Fibroblast of skin of left biceps (primary cell): ENCODE measurements at regions not wholly inside any gene's neighbourhood (a gene's known extent, or its start where the extent isn't known, plus 50 kb on each side); places are given as distances from the start of the nearest gene placed in this dataset.

Source experiments
- DNase-seq, 2 experiments: peaks; one replicate each; pipeline ENCODE4 v3.0.0-alpha.2; 2013; ENCODE audit warnings: low read depth in 2 of 2

GRCh38 chr12:92582893-92583292 lies 119.9 kb upstream of the PLEKHG7 start:
- DNase-seq = no peak

- no peak for DNase-seq
These were observed 120.3 kb upstream of the PLEKHG7 start for GRCh38 chr12:92582475-92582874.

- no peak for DNase-seq
These were observed 121.2 kb upstream of the PLEKHG7 start for GRCh38 chr12:92581604-92582003.

GRCh38 chr12:92574911-92575570 lies 127.7 kb upstream of the PLEKHG7 start:
- DNase-seq = no peak

GRCh38 chr12:92574051-92574783 lies 128.6 kb upstream of the PLEKHG7 start:
- DNase-seq = no peak

GRCh38 chr12:92573104-92573503 lies 129.7 kb upstream of the PLEKHG7 start:
- no peak for DNase-seq

- no peak for DNase-seq
These were observed 130.8 kb upstream of the PLEKHG7 start for GRCh38 chr12:92571844-92572543.

- DNase-seq = no peak
These were observed 131.6 kb upstream of the PLEKHG7 start for GRCh38 chr12:92571169-92571568.

- peak; percentile 64 to 69 for DNase-seq
These were observed 132.6 kb upstream of the PLEKHG7 start for GRCh38 chr12:92570056-92570753.

GRCh38 chr12:92568691-92569090 lies 134.1 kb upstream of the PLEKHG7 start:
- DNase-seq = no peak

- no peak for DNase-seq
These were observed 136.3 kb upstream of the PLEKHG7 start for GRCh38 chr12:92566448-92567019.

GRCh38 chr12:92563819-92564218 lies 139.0 kb upstream of the PLEKHG7 start:
- no peak for DNase-seq

- no peak for DNase-seq
These were observed 140.6 kb upstream of the PLEKHG7 start for GRCh38 chr12:92562063-92562734.

- DNase-seq = peak; percentile 62 to 77
These were observed 141.3 kb upstream of the PLEKHG7 start for GRCh38 chr12:92561543-92561899.

GRCh38 chr12:92560713-92561542 lies 141.9 kb upstream of the PLEKHG7 start:
- no peak for DNase-seq

GRCh38 chr12:92558806-92559205 lies 144.0 kb upstream of the PLEKHG7 start:
- DNase-seq = no peak

GRCh38 chr12:92558215-92558773 lies 144.5 kb upstream of the PLEKHG7 start:
- no peak for DNase-seq

- no peak for DNase-seq
These were observed 145.4 kb upstream of the PLEKHG7 start for GRCh38 chr12:92557422-92557724.

GRCh38 chr12:92556637-92557421 lies 146.0 kb upstream of the PLEKHG7 start:
- no peak for DNase-seq

GRCh38 chr12:92556141-92556540 lies 146.6 kb upstream of the PLEKHG7 start:
- no peak for DNase-seq
